Upper lobe of left lung (tissue), 4 donors: ENCODE measurements at regions not wholly inside any gene's neighbourhood (a gene's known extent, or its start where the extent isn't known, plus 50 kb on each side); places are given as distances from the start of the nearest gene placed in this dataset.

Experiments used
- CTCF ChIP-seq, 6 experiments: fragments of 450-650 bp in 4 of 6; fragments of 200-600 bp in 2 of 6; sonication (generic) in 2 of 6; IDR thresholded peaks; one replicate each; pipeline ENCODE4 v1.5.1; 2016 to 2019; ENCODE audit warnings: antibody characterized with exemption in 6 of 6
- POLR2A ChIP-seq, 4 donors: fragments of 450-650 bp; IDR thresholded peaks; one replicate each; pipeline ENCODE4 v1.5.1; 2016 to 2017; ENCODE audit warnings: antibody characterized with exemption in 4 of 4, mild to moderate bottlenecking in 2 of 4

GRCh38 chr16:80263848-80264694 is 276.7 kb upstream of the DYNLRB2 start:
- TF ChIP-seq POLR2A (IDR thresholded peaks at IDR 0.05) (no peak), CTCF (IDR thresholded peaks at IDR 0.05) (no peak)
